DMS53 treated with DMSO at 0.1 percent for 48 hours (cell line): ENCODE measurements at regions not wholly inside any gene's neighbourhood (a gene's known extent, or its start where the extent isn't known, plus 50 kb on each side); places are given as distances from the start of the nearest gene placed in this dataset.

ENCODE experiments used
- DNase-seq: peaks from one replicate; lab custom pipeline; 2025; ENCODE audit not compliant: unreplicated experiment; lab: John Stamatoyannopoulos, UW

GRCh38 chr3:95424279-95424678 lies 1361.4 kb downstream of the NSUN3 start:
- no peak for DNase-seq

- no peak for DNase-seq
Measured at GRCh38 chr3:95434491-95434890, 1371.6 kb downstream of the NSUN3 start.

GRCh38 chr3:95437409-95437808 lies 1374.5 kb downstream of the NSUN3 start:
- no peak for DNase-seq

- no peak for DNase-seq
Measured at GRCh38 chr3:95438274-95438673, 1375.4 kb downstream of the NSUN3 start.

GRCh38 chr3:95442766-95443165 lies 1371.6 kb upstream of the EPHA6 start:
- DNase-seq, result peak; percentile 16

- DNase-seq, result no peak
Measured at GRCh38 chr3:95449841-95450240, 1364.6 kb upstream of the EPHA6 start.

GRCh38 chr3:95453242-95453641 lies 1361.2 kb upstream of the EPHA6 start:
- no peak for DNase-seq

GRCh38 chr3:95456835-95457234 lies 1357.6 kb upstream of the EPHA6 start:
- no peak for DNase-seq

GRCh38 chr3:95459706-95460105 lies 1354.7 kb upstream of the EPHA6 start:
- no peak for DNase-seq

- DNase-seq, result no peak
Measured at GRCh38 chr3:95460274-95460673, 1354.1 kb upstream of the EPHA6 start.

- no peak for DNase-seq
Measured at GRCh38 chr3:95462161-95462560, 1352.2 kb upstream of the EPHA6 start.

- DNase-seq, result no peak
Measured at GRCh38 chr3:95464346-95464745, 1350.0 kb upstream of the EPHA6 start.

- no peak for DNase-seq
Measured at GRCh38 chr3:95468331-95468730, 1346.1 kb upstream of the EPHA6 start.

- no peak for DNase-seq
Measured at GRCh38 chr3:95474338-95474737, 1340.1 kb upstream of the EPHA6 start.

GRCh38 chr3:95476534-95476933 lies 1337.9 kb upstream of the EPHA6 start:
- DNase-seq, result no peak

- DNase-seq, result no peak
Measured at GRCh38 chr3:95506174-95506573, 1308.2 kb upstream of the EPHA6 start.

GRCh38 chr3:95508124-95508523 lies 1306.3 kb upstream of the EPHA6 start:
- DNase-seq, result no peak

- no peak for DNase-seq
Measured at GRCh38 chr3:95511828-95512227, 1302.6 kb upstream of the EPHA6 start.

GRCh38 chr3:95514260-95514659 lies 1300.1 kb upstream of the EPHA6 start:
- no peak for DNase-seq

- peak; percentile 3 for DNase-seq
Measured at GRCh38 chr3:95521396-95521795, 1293.0 kb upstream of the EPHA6 start.

- DNase-seq, result no peak
Measured at GRCh38 chr3:95522449-95522848, 1291.9 kb upstream of the EPHA6 start.

- no peak for DNase-seq
Measured at GRCh38 chr3:95539950-95540483, 1274.4 kb upstream of the EPHA6 start.

- no peak for DNase-seq
Measured at GRCh38 chr3:95565502-95565901, 1248.9 kb upstream of the EPHA6 start.

GRCh38 chr3:95567346-95567745 lies 1247.0 kb upstream of the EPHA6 start:
- DNase-seq, result no peak
